HepG2 (cell line): ENCODE measurements at regions not wholly inside any gene's neighbourhood (a gene's known extent, or its start where the extent isn't known, plus 50 kb on each side); places are given as distances from the start of the nearest gene placed in this dataset.

Source experiments
- ATAC-seq: fragments of 200-7000 bp; cut with Tn5 transposase; 3 replicates; pipeline ENCODE4 v1.9.1; 2020; ENCODE audit warnings: mild to moderate bottlenecking, moderate library complexity
- BruUV-seq: library from RNA; stranded (reverse); fragments of 400-500 nt; replicated peaks from 2 replicates; lab custom pipeline; 2021; lab: Mats Ljungman, UMichigan
- CTCF ChIA-PET: fragments of 300-600 bp; formaldehyde crosslinking; extraction: SDS; loops from one replicate; lab custom pipeline; 2021; ENCODE audit warnings: low total read pairs, inconsistent platforms, low intra/inter-chr PET ratio; lab: Yijun Ruan, JAX
- POLR2A ChIA-PET: fragments of 350-600 bp; sonication (Branson Sonifier 250); formaldehyde crosslinking; loops from one replicate; lab custom pipeline; 2020; ENCODE audit warnings: antibody characterized with exemption, inconsistent platforms; lab: Yijun Ruan, JAX
- DNase-seq: peaks from one replicate; pipeline ENCODE4 v3.0.0-alpha.2; 2015; ENCODE audit warnings: low spot score
- FAIRE-seq: peaks from 3 replicates; lab custom pipeline; 2011; peaks lifted over from hg19 to GRCh38; lab: Jason Lieb, UNC
- H2AFZ ChIP-seq: one replicate; pipeline ENCODE4 v1.6.1; 2011; ENCODE audit warnings: low read length, inconsistent platforms
- H3K27ac ChIP-seq: fragments of 300-600 bp; 3 replicates; pipeline ENCODE4 v1.8.0; 2011; ENCODE audit warnings: mixed run types, mild to moderate bottlenecking, mixed read lengths, low read length, inconsistent platforms; ENCODE audit not compliant: insufficient read depth; ENCODE audit errors: extremely low read length
- H3K27me3 ChIP-seq, 2 experiments: fragments of 200-600 bp in 1 of 2; 2 replicates in 1 of 2; 3 replicates in 1 of 2; pipeline versions ENCODE4 v1.6.0 to v1.8.0; 2011; ENCODE audit warnings: low read length in 2 of 2, mild to moderate bottlenecking in 2 of 2, moderate library complexity in 2 of 2, inconsistent platforms in 1 of 2; ENCODE audit not compliant: insufficient read depth in 2 of 2, control insufficient read depth in 1 of 2
- H3K36me3 ChIP-seq, 2 experiments: fragments of 200-600 bp in 1 of 2; replicated peaks in 1 of 2; 2 replicates in 1 of 2; 3 replicates in 1 of 2; pipeline versions ENCODE4 v1.5.1 to v1.8.0; 2011; ENCODE audit warnings: low read length in 2 of 2, inconsistent platforms in 1 of 2; ENCODE audit not compliant: insufficient read depth in 2 of 2, control insufficient read depth in 1 of 2
- H3K4me1 ChIP-seq: 2 replicates; pipeline ENCODE4 v1.5.1; 2012; ENCODE audit warnings: low read length, inconsistent platforms; ENCODE audit not compliant: insufficient read depth
- H3K4me2 ChIP-seq: 2 replicates; pipeline ENCODE4 v1.6.0; 2011; ENCODE audit warnings: low read depth, low read length, inconsistent platforms
- H3K4me3 ChIP-seq, 3 experiments: fragments of 200-600 bp in 1 of 3; sonication (generic), shearing (Covaris generic) in 1 of 3; replicated peaks in 1 of 3; 2 replicates each; pipeline ENCODE4 v1.5.1; 2011 to 2016; ENCODE audit warnings: low read length in 3 of 3, inconsistent platforms in 2 of 3, low read depth in 2 of 3, mild to moderate bottlenecking in 2 of 3, control low read depth in 1 of 3, mixed read lengths in 1 of 3; ENCODE audit not compliant: insufficient read depth in 1 of 3
- H3K79me2 ChIP-seq: one replicate; pipeline ENCODE4 v1.6.1; 2011; ENCODE audit warnings: low read length, inconsistent platforms; ENCODE audit not compliant: insufficient read depth
- H3K9ac ChIP-seq: 2 replicates; pipeline ENCODE4 v1.6.0; 2011; ENCODE audit warnings: mild to moderate bottlenecking, low read depth, low read length, inconsistent platforms; ENCODE audit not compliant: insufficient read depth
- H3K9me3 ChIP-seq: 2 replicates; pipeline ENCODE4 v1.5.1; 2012; ENCODE audit warnings: mild to moderate bottlenecking, low read length
- H4K20me1 ChIP-seq: 2 replicates; pipeline ENCODE4 v1.6.0; 2011; ENCODE audit warnings: inconsistent platforms, mild to moderate bottlenecking, low read length, moderate library complexity; ENCODE audit not compliant: insufficient read depth
- AFF4 ChIP-seq: sonication (generic); formaldehyde crosslinking; IDR thresholded peaks from 2 replicates; pipeline ENCODE4 v1.4.0; 2020; ENCODE audit warnings: missing genetic modification reagents
- CENPBD1 ChIP-seq: sonication (generic); formaldehyde crosslinking; IDR thresholded peaks from 2 replicates; pipeline ENCODE4 v1.8.0; 2022; ENCODE audit warnings: missing genetic modification reagents, low read depth, mild to moderate bottlenecking, borderline replicate concordance
- DBP ChIP-seq: sonication (generic); formaldehyde crosslinking; IDR thresholded peaks from 2 replicates; pipeline ENCODE4 v1.4.0; 2020; ENCODE audit warnings: missing genetic modification reagents; ENCODE audit errors: not compliant biosample characterization
- DRAP1 ChIP-seq: IDR thresholded peaks from 2 replicates; pipeline ENCODE4 v1.6.1; 2016; ENCODE audit warnings: missing genetic modification reagents, missing compliant biosample characterization
- HDAC2 ChIP-seq: sonication (generic); formaldehyde crosslinking; IDR thresholded peaks from 2 replicates; pipeline ENCODE4 v1.4.0; 2020; ENCODE audit warnings: missing genetic modification reagents
- KAT8 ChIP-seq: IDR thresholded peaks from 2 replicates; pipeline ENCODE4 v1.6.1; 2016; ENCODE audit warnings: missing genetic modification reagents, missing compliant biosample characterization
- KLF9 ChIP-seq: IDR thresholded peaks from 2 replicates; pipeline ENCODE4 v1.6.1; 2016; ENCODE audit warnings: low read depth
- THAP11 ChIP-seq: IDR thresholded peaks from 2 replicates; pipeline ENCODE4 v1.6.1; 2016; ENCODE audit warnings: missing biosample characterization, missing genetic modification reagents
- ZNF224 ChIP-seq: sonication (generic); formaldehyde crosslinking; IDR thresholded peaks from 2 replicates; pipeline ENCODE4 v1.5.0; 2020; ENCODE audit warnings: mild to moderate bottlenecking, missing genetic modification reagents
- ZNF431 ChIP-seq: sonication (generic); formaldehyde crosslinking; IDR thresholded peaks from 2 replicates; pipeline ENCODE4 v1.9.0; 2022; ENCODE audit warnings: missing genetic modification reagents, low read depth, mild to moderate bottlenecking, borderline replicate concordance
- ZNF629 ChIP-seq: sonication (generic); formaldehyde crosslinking; conservative IDR thresholded peaks from 2 replicates; pipeline ENCODE4 v1.5.0; 2020; ENCODE audit warnings: missing genetic modification reagents
- ZNF749 ChIP-seq: sonication (generic); formaldehyde crosslinking; IDR thresholded peaks from 2 replicates; pipeline ENCODE4 v1.8.0; 2022; ENCODE audit warnings: mild to moderate bottlenecking, missing genetic modification reagents, moderate library complexity, borderline replicate concordance
- WGBS: methylation state at CpG from one replicate; pipeline ENCODE4 v1.1.6; 2017; ENCODE audit warnings: low lambda C conversion rate; 5-methylcytosine and 5-hydroxymethylcytosine counted together
- in situ Hi-C: cut with HindIII; loops from 2 replicates; pipeline ENCODE4 v1.10.0; 2017; ENCODE audit warnings: low pct_unique_long_range_greater_than_20kb; ENCODE audit not compliant: extremely low pct_ligation_motif_present
- intact Hi-C: fragments of 100-400 bp; cut with micrococcal nuclease; formaldehyde crosslinking; loops from one replicate; pipeline ENCODE4 v1.10.0; 2022; ENCODE audit not compliant: unreplicated experiment

- TF ChIP-seq KLF9 = no peak
- no peak for TF ChIP-seq KAT8 (CRISPR knock-in tag)
- no peak for TF ChIP-seq THAP11
- no peak for TF ChIP-seq HDAC2 (CRISPR knock-in tag)
- no peak for TF ChIP-seq ZNF224 (CRISPR knock-in tag)
- TF ChIP-seq ZNF431 = no peak
Measured at GRCh38 chr11:109093354-109093753, 328.6 kb upstream of the C11orf87 start (continued).

GRCh38 chr11:109096266-109096665 lies 325.7 kb upstream of the C11orf87 start:
- TF ChIP-seq DBP (CRISPR knock-in tag) (no peak), DRAP1 (CRISPR knock-in tag) (no peak), ZNF749 (CRISPR knock-in tag) (no peak), ZNF629 (CRISPR knock-in tag) (no peak), AFF4 (CRISPR knock-in tag) (no peak), CENPBD1 (CRISPR knock-in tag) (no peak)
- no peak overlapping the region for H3K27ac ChIP-seq
- 0% methylated on average over 3 of the region's 3 CpGs for WGBS
- H2AFZ ChIP-seq = no peak overlapping the region
- H3K9ac ChIP-seq = no peak overlapping the region
- no peak for ATAC-seq
- CTCF ChIA-PET = no interaction called here
- DNase-seq = no peak
- no peaks in the 10 kb centered on the region for H3K36me3 ChIP-seq
- no peaks in the 10 kb centered on the region for H4K20me1 ChIP-seq
- no TSS peak for BruUV-seq
- no peak overlapping the region for H3K4me2 ChIP-seq
- H3K4me1 ChIP-seq = no peaks in the 10 kb centered on the region
- no peak for FAIRE-seq
- in situ Hi-C loops (no loop called here), intact Hi-C loops (no loop called here)
- POLR2A ChIA-PET = no interaction called here
- no peaks in the 10 kb centered on the region for H3K27me3 ChIP-seq
- H3K4me3 ChIP-seq = no peak overlapping the region
- H3K79me2 ChIP-seq = no peaks in the 10 kb centered on the region
- no peaks in the 10 kb centered on the region for H3K9me3 ChIP-seq
